ENCODE measurements at regions not wholly inside any gene's neighbourhood (a gene's known extent, or its start where the extent isn't known, plus 50 kb on each side); places are given as distances from the start of the nearest gene placed in this dataset.

- DNase-seq (ENCODE audit: low spot score) = no peak
- Mint-ChIP-seq H3K4me3 (ENCODE audit: unreplicated experiment) (no peak overlapping the region), H3K36me3 (ENCODE audit: low read depth, unreplicated experiment) (no peaks in the 10 kb centered on the region), H3K4me1 (ENCODE audit: unreplicated experiment) (peaks cover 2% of the 10 kb centered on the region), H3K27ac (ENCODE audit: unreplicated experiment) (no peak overlapping the region), H3K27me3 (ENCODE audit: unreplicated experiment) (no peaks in the 10 kb centered on the region), H3K9me3 (ENCODE audit: unreplicated experiment) (no peaks in the 10 kb centered on the region)
- TF ChIP-seq, protein P1, sequence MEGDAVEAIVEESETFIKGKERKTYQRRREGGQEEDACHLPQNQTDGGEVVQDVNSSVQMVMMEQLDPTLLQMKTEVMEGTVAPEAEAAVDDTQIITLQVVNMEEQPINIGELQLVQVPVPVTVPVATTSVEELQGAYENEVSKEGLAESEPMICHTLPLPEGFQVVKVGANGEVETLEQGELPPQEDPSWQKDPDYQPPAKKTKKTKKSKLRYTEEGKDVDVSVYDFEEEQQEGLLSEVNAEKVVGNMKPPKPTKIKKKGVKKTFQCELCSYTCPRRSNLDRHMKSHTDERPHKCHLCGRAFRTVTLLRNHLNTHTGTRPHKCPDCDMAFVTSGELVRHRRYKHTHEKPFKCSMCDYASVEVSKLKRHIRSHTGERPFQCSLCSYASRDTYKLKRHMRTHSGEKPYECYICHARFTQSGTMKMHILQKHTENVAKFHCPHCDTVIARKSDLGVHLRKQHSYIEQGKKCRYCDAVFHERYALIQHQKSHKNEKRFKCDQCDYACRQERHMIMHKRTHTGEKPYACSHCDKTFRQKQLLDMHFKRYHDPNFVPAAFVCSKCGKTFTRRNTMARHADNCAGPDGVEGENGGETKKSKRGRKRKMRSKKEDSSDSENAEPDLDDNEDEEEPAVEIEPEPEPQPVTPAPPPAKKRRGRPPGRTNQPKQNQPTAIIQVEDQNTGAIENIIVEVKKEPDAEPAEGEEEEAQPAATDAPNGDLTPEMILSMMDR (IDR thresholded peaks at IDR 0.05; ENCODE audit: unreplicated experiment) = no peak
These were observed 268.6 kb upstream of the LRTM1 start for GRCh38 chr3:55196495-55196894.

DNA sequence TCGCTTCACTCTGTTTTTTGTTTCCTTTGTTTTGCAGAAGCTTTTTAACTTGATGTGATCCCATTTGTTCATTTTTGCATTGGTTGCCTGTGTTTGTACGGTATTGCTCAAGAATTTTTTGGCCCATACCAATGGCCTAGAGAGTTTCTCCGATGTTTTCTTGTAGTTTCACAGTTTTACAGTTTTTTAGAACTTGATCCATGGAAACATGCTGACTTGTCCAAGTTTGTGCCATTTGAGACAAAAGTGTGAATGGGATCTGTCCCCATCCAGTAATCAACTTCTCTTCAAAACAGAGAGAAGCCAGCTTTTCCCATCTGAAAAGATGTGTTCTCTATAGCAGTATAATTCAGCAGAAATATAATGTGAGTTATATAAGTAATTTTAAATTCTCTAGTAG lies 266.5 kb upstream of the LRTM1 start:
- H3K4me3 Mint-ChIP-seq (ENCODE audit: unreplicated experiment) = no peak overlapping the region

GRCh38 chr3:55191911-55192775 lies 264.3 kb upstream of the LRTM1 start:
- no peak for DNase-seq (ENCODE audit: low spot score)
- TF ChIP-seq, protein P1 (IDR thresholded peaks at IDR 0.05; ENCODE audit: unreplicated experiment) = no peak

More for the DNA sequence above, 266.5 kb upstream of the LRTM1 start:
- no peak for DNase-seq (ENCODE audit: low spot score)
- TF ChIP-seq, protein P1 (IDR thresholded peaks at IDR 0.05; ENCODE audit: unreplicated experiment) = no peak
- H3K9me3 Mint-ChIP-seq (ENCODE audit: unreplicated experiment) = no peaks in the 10 kb centered on the region
- H3K4me1 Mint-ChIP-seq (ENCODE audit: unreplicated experiment) = no peaks in the 10 kb centered on the region
- H3K27me3 Mint-ChIP-seq (ENCODE audit: unreplicated experiment) = no peaks in the 10 kb centered on the region
- H3K36me3 Mint-ChIP-seq (ENCODE audit: low read depth, unreplicated experiment) = no peaks in the 10 kb centered on the region
- H3K27ac Mint-ChIP-seq (ENCODE audit: unreplicated experiment) = no peak overlapping the region

DNA sequence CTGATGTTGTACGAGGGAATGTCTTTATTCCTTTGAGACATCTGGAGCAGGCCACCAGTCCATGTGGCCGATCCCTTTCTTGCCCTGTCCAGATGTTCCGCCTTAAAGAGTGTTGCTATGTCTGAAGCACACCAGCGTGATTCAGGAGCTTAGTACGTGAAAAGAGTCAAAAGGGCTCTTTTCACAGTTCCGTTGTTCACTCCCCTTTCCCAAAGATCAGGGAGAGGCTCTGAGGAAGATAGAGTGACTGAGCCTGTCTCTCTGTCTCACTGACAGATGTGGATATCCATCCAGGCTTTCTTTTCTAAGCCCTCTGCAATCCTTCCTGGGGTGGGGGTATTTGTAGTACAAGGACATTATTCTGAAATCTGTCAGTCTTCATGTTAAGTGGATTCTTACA lies 262.5 kb upstream of the LRTM1 start:
- no peaks in the 10 kb centered on the region for H3K36me3 Mint-ChIP-seq (ENCODE audit: low read depth, unreplicated experiment)
- H3K4me1 Mint-ChIP-seq (ENCODE audit: unreplicated experiment) = no peaks in the 10 kb centered on the region
- H3K27ac Mint-ChIP-seq (ENCODE audit: unreplicated experiment) = no peak overlapping the region
- DNase-seq (ENCODE audit: low spot score) = no peak
- TF ChIP-seq, protein P1 (IDR thresholded peaks at IDR 0.05; ENCODE audit: unreplicated experiment) = no peak
- no peaks in the 10 kb centered on the region for H3K9me3 Mint-ChIP-seq (ENCODE audit: unreplicated experiment)
- H3K4me3 Mint-ChIP-seq (ENCODE audit: unreplicated experiment) = no peak overlapping the region
- no peaks in the 10 kb centered on the region for H3K27me3 Mint-ChIP-seq (ENCODE audit: unreplicated experiment)

More at GRCh38 chr3:55191911-55192775, 264.3 kb upstream of the LRTM1 start:
- no peaks in the 10 kb centered on the region for H3K27me3 Mint-ChIP-seq (ENCODE audit: unreplicated experiment)
- H3K36me3 Mint-ChIP-seq (ENCODE audit: low read depth, unreplicated experiment) = no peaks in the 10 kb centered on the region
- no peaks in the 10 kb centered on the region for H3K4me1 Mint-ChIP-seq (ENCODE audit: unreplicated experiment)
- H3K27ac Mint-ChIP-seq (ENCODE audit: unreplicated experiment) = no peak overlapping the region
- H3K9me3 Mint-ChIP-seq (ENCODE audit: unreplicated experiment) = no peaks in the 10 kb centered on the region
- H3K4me3 Mint-ChIP-seq (ENCODE audit: unreplicated experiment) = no peak overlapping the region

- Mint-ChIP-seq H3K9me3 (ENCODE audit: unreplicated experiment) (no peaks in the 10 kb centered on the region), H3K36me3 (ENCODE audit: low read depth, unreplicated experiment) (no peaks in the 10 kb centered on the region), H3K4me1 (ENCODE audit: unreplicated experiment) (no peaks in the 10 kb centered on the region), H3K27me3 (ENCODE audit: unreplicated experiment) (no peaks in the 10 kb centered on the region), H3K27ac (ENCODE audit: unreplicated experiment) (no peak overlapping the region), H3K4me3 (ENCODE audit: unreplicated experiment) (no peak overlapping the region)
- DNase-seq (ENCODE audit: low spot score) = no peak
- TF ChIP-seq, protein P1 (IDR thresholded peaks at IDR 0.05; ENCODE audit: unreplicated experiment) = no peak
These were observed 261.5 kb upstream of the LRTM1 start for GRCh38 chr3:55189359-55189801.
